Heart right ventricle (tissue), 16 donors: ENCODE measurements at regions not wholly inside any gene's neighbourhood (a gene's known extent, or its start where the extent isn't known, plus 50 kb on each side); places are given as distances from the start of the nearest gene placed in this dataset.

Source experiments
- ATAC-seq, 8 donors: fragments of 200-7000 bp; cut with Tn5 transposase; one replicate each; pipeline ENCODE4 v1.9.1; 2020; ENCODE audit warnings: mild to moderate bottlenecking in 8 of 8, moderate library complexity in 8 of 8, moderate number of reproducible peaks in 1 of 8
- DNase-seq, 2 donors: peaks; one replicate each; pipeline ENCODE4 v3.0.0-alpha.2; 2020
- H3K27ac ChIP-seq, 10 donors: fragments of 200-600 bp; sonication (generic) in 2 of 10; one replicate each; pipeline versions ENCODE4 v1.5.0 to v1.8.0; 2020 to 2022; ENCODE audit warnings: mild to moderate bottlenecking in 3 of 10
- H3K27me3 ChIP-seq, 7 donors: fragments of 200-600 bp; one replicate each; pipeline ENCODE4 v1.8.0; 2021 to 2022; ENCODE audit warnings: mild to moderate bottlenecking in 2 of 7
- H3K36me3 ChIP-seq, 9 donors: fragments of 200-600 bp; sonication (generic) in 1 of 9; one replicate each; pipeline versions ENCODE4 v1.5.0 to v1.8.0; 2020 to 2022; ENCODE audit warnings: mild to moderate bottlenecking in 2 of 9
- H3K4me1 ChIP-seq, 9 donors: fragments of 200-600 bp; sonication (generic) in 1 of 9; one replicate each; pipeline versions ENCODE4 v1.5.0 to v1.8.0; 2020 to 2022; ENCODE audit warnings: mild to moderate bottlenecking in 4 of 9
- H3K4me3 ChIP-seq, 10 donors: fragments of 200-600 bp; sonication (generic) in 2 of 10; one replicate each; pipeline versions ENCODE4 v1.5.0 to v1.8.0; 2020 to 2022; ENCODE audit warnings: mild to moderate bottlenecking in 7 of 10, moderate library complexity in 2 of 10
- H3K9me3 ChIP-seq, 11 donors: fragments of 200-600 bp in 10 of 11; sonication (generic) in 2 of 11; one replicate each; pipeline versions ENCODE4 v1.5.0 to v1.8.0; 2013 to 2022; ENCODE audit warnings: mild to moderate bottlenecking in 2 of 11, control low read depth in 1 of 11, moderate library complexity in 1 of 11
- WGBS, 2 donors: extraction: QIAGEN DNeasy Blood & Tissue Kit; methylation state at CpG; one replicate each; pipeline ENCODE4 v1.1.7; 2013; ENCODE audit warnings: inconsistent platforms in 1 of 2; 5-methylcytosine and 5-hydroxymethylcytosine counted together
- intact Hi-C, 10 donors: fragments of 100-400 bp; cut with DNase I; formaldehyde crosslinking; loops; one replicate each; pipeline versions ENCODE4 v1.11.1 to v1.14.2; 2022
- TF ChIP-seq, protein P1 (sequence below), 9 donors: fragments of 200-600 bp; sonication (generic) in 2 of 9; IDR thresholded peaks; one replicate each; pipeline versions ENCODE4 v1.5.0 to v1.8.0; 2021 to 2022; ENCODE audit warnings: antibody characterized with exemption in 9 of 9, mild to moderate bottlenecking in 5 of 9, moderate library complexity in 1 of 9
- donor health status: Arrhythmogenic right ventricular cardiomyopathy.
- donor health status: ischemic (EF 13 %, LVEDD 7.1; RV severe dilation, severe dysfunction).
- donor health status: healthy with polysubstance abuse.
- donor health status: DM: no; HTN: yes; CAD: no.
- donor health status: DM: no; HTN: no; CAD: no.
- donor health status: ischemic (EF 25% LVEDD 6.9; RV normal size, moderate dysfunction).
- donor health status: ischemic (EF 25% LVEDD 5.7; RV mildly dilated, moderate dysfunction).
- donor health status: healthy.
- donor health status: DM: yes; HTN: yes; CAD: no.
- donor health status: Ischemic cardiomyopathy.
- donor health status: ischemic (EF 35%, LVEDD 5.7; RV mildly dilated, moderate dysfunction).
- donor health status: nonischemic (EF 11% LVEDD 7.7; RV severe dilation, severe dysfunction).
- donor health status: DM: yes; HTN: yes; CAD: no.
- donor health status: PGD.
- donor health status: ischemic (EF 29% LVEDD 5.4; RV normal size, mild dysfunction).
- donor health status: nonischemic (EF 23%, LVEDD 6.1; RV moderate dilation, normal function).

DNA sequence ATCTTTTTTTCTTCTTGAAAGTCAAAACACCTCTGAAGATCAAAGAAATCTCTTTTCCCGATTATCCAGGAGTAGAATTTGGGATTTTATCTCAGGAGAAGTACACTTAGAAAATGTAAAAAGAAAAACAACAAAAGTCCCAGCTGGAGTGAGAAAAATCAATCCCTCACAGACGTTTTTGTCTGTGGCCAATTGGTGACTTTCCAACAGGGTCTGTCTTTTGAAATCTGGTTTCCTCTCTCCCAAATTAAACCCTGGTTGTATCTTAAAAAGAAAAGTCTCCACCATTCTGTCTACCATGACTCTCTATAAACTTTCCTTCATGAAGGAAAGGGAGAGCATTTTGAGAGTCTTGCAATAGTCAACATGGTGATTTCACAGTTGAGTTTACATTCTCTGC lies 88.1 kb downstream of the DACT1 start:
- H3K36me3 ChIP-seq: no peaks in the 10 kb centered on the region
- H3K4me1 ChIP-seq: peaks cover 0 to 5% (median 1%) of the 10 kb centered on the region in 9 donors
- TF ChIP-seq, protein P1, sequence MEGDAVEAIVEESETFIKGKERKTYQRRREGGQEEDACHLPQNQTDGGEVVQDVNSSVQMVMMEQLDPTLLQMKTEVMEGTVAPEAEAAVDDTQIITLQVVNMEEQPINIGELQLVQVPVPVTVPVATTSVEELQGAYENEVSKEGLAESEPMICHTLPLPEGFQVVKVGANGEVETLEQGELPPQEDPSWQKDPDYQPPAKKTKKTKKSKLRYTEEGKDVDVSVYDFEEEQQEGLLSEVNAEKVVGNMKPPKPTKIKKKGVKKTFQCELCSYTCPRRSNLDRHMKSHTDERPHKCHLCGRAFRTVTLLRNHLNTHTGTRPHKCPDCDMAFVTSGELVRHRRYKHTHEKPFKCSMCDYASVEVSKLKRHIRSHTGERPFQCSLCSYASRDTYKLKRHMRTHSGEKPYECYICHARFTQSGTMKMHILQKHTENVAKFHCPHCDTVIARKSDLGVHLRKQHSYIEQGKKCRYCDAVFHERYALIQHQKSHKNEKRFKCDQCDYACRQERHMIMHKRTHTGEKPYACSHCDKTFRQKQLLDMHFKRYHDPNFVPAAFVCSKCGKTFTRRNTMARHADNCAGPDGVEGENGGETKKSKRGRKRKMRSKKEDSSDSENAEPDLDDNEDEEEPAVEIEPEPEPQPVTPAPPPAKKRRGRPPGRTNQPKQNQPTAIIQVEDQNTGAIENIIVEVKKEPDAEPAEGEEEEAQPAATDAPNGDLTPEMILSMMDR (IDR thresholded peaks at IDR 0.05): no peak
- H3K27me3 ChIP-seq: no peaks in the 10 kb centered on the region
- intact Hi-C loops: no loop called here
- H3K27ac ChIP-seq: no peak overlapping the region
- DNase-seq (no peak), ATAC-seq (no peak)
- no peaks in the 10 kb centered on the region for H3K9me3 ChIP-seq
- WGBS, 2 donors: 30 to 32% methylated on average over 2 of the region's 2 CpGs
- H3K4me3 ChIP-seq: no peak overlapping the region

DNA sequence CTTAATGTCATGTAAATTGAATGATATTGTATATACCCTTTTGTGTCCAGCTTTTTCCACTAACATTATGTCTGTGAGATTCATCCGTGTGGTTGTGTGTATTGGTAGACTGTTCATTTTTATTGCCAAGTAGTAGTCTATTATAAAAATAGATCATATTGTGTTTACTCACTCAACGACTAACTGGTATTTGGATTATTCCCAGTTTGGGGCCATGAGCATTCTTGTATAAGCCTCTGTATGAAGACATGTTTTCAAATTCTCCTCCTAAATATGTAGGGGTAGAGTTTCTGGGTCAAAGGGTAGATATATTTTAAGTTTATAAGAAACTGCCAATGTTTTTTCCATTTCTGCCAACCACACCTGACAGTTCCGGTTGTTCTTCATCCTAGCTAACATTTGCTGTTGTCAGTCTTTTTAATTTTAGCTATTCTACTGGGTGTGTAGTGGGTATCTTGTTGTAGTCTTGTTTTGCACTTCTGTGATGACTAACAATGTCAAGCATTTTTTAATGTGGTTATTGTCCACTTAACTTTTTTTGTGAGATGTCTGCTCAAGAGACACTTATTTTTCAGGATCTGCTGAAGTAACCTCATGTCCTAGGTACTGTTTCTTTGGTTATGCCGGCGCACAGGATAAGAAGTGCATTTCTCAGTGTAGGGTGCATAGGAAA lies 93.2 kb downstream of the DACT1 start:
- TF ChIP-seq, protein P1 (IDR thresholded peaks at IDR 0.05): no peak
- WGBS, 2 donors: 49 to 63% methylated on average over 5 of the region's 5 CpGs

DNA sequence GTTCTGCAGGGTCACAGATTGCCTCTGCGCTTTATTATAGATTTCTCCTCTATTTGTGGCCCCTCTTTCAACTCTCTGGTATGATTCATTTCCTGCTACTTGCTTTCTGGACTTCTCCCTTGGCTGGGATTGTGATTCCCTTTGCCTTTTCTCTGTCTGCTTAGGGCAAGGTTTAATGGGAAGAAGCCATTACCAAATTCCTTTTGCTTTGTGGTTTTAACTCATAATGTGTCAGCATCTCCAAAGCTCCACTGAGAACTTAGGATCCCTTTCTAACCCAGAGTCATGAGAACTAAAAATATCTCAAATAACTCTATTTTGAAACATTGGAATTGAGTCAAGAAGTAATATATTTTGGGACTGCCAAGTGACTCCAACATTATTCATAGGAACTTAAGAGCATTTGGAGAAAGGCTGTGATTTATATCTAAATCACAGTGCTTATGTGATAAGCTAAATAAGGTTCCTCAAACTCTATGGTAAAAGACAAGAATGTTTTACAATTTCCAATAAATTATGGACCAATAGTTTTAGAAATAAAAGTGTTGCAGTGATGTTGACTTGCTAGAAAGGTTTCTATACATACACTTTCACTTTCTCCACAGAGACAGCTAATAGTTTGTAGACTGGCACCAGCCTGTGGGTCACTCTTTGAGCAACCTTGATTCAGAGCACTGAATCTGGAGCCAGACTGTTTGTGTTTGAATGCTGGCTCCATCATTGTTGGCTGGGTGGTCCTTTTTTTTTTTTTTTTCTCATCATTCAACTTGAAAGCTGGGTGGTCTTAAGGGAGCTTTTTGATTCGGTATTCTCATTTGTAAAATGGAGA lies 93.9 kb downstream of the DACT1 start:
- no peaks in the 10 kb centered on the region for H3K9me3 ChIP-seq
- peaks cover 0 to 3% (median 0%) of the 10 kb centered on the region in 7 donors for H3K27me3 ChIP-seq
- TF ChIP-seq, protein P1 (IDR thresholded peaks at IDR 0.05): no peak
- H3K4me3 ChIP-seq: no peak overlapping the region
- no peaks in the 10 kb centered on the region for H3K36me3 ChIP-seq
- ATAC-seq (peak in 6 of 8 donors; percentile 38 to 88 (median 54)), DNase-seq (no peak)
- 56 to 66% methylated on average over 2 of the region's 2 CpGs for WGBS, 2 donors
- peak overlapping the region in 2 of 10 donors; percentile 33 to 49 for H3K27ac ChIP-seq
- intact Hi-C loops: no loop called here
- peaks cover 0 to 38% (median 6%) of the 10 kb centered on the region in 9 donors for H3K4me1 ChIP-seq

More for the DNA sequence above, 93.2 kb downstream of the DACT1 start:
- Histone ChIP-seq H3K36me3 (no peaks in the 10 kb centered on the region), H3K9me3 (no peaks in the 10 kb centered on the region), H3K4me3 (no peak overlapping the region), H3K4me1 (peaks cover 0 to 31% (median 6%) of the 10 kb centered on the region in 9 donors), H3K27me3 (peaks cover 0 to 3% (median 0%) of the 10 kb centered on the region in 7 donors), H3K27ac (peak overlapping the region in 2 of 10 donors; percentile 33 to 49)
- DNase-seq (no peak), ATAC-seq (peak in 1 of 8 donors; percentile 18)
- intact Hi-C loops: no loop called here

DNA sequence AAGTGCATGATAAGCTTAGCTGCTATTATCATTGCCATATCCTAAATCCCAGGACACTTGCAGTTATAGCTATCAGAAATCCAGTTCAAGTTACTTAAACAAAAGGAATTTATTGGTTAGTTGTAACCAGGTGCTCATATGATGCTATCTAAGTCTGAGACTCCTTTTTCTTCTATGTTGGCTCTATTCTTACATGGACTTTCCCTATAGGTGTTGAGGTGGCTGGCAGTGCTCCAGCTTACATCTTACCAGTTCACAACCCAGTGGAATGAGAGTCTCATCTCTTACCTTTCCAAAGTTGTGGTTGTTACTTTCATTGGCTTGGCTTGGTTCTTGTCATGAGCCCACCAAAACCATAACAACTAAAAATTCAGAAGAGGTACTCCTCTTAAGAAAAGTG lies 94.6 kb downstream of the DACT1 start:
- no peak overlapping the region for H3K27ac ChIP-seq
- ATAC-seq (no peak), DNase-seq (no peak)
- no peak overlapping the region for H3K4me3 ChIP-seq
- peaks cover 0 to 38% (median 6%) of the 10 kb centered on the region in 9 donors for H3K4me1 ChIP-seq
- H3K9me3 ChIP-seq: no peaks in the 10 kb centered on the region
- intact Hi-C loops: no loop called here
- TF ChIP-seq, protein P1 (IDR thresholded peaks at IDR 0.05): no peak
- H3K36me3 ChIP-seq: no peaks in the 10 kb centered on the region
- H3K27me3 ChIP-seq: peaks cover 0 to 3% (median 0%) of the 10 kb centered on the region in 7 donors
